ENCODE measurements at regions not wholly inside any gene's neighbourhood (a gene's known extent, or its start where the extent isn't known, plus 50 kb on each side); places are given as distances from the start of the nearest gene placed in this dataset.

GRCh38 chr6:163637524-163637923, 223.0 kb downstream of the QKI start:
- no peak for DNase-seq (ENCODE audit: low spot score)
- H3K4me3 Mint-ChIP-seq (ENCODE audit: unreplicated experiment): no peak overlapping the region
- peaks cover 3% of the 10 kb centered on the region for H3K9me3 Mint-ChIP-seq (ENCODE audit: low read depth)
- no peak overlapping the region for H3K27ac Mint-ChIP-seq (ENCODE audit: unreplicated experiment)
- H3K36me3 Mint-ChIP-seq (ENCODE audit: low read depth): no peaks in the 10 kb centered on the region
- no peaks in the 10 kb centered on the region for H3K27me3 Mint-ChIP-seq (ENCODE audit: low read depth)
- H3K4me1 Mint-ChIP-seq (ENCODE audit: low read depth): no peaks in the 10 kb centered on the region
- TF ChIP-seq CTCF (IDR thresholded peaks at IDR 0.05): no peak

GRCh38 chr6:163635731-163636364, 221.3 kb downstream of the QKI start:
- TF ChIP-seq CTCF (IDR thresholded peaks at IDR 0.05): no peak
- H3K4me3 Mint-ChIP-seq (ENCODE audit: unreplicated experiment): no peak overlapping the region
- peaks cover 3% of the 10 kb centered on the region for H3K9me3 Mint-ChIP-seq (ENCODE audit: low read depth)
- H3K27me3 Mint-ChIP-seq (ENCODE audit: low read depth): no peaks in the 10 kb centered on the region
- no peak overlapping the region for H3K27ac Mint-ChIP-seq (ENCODE audit: unreplicated experiment)
- no peaks in the 10 kb centered on the region for H3K4me1 Mint-ChIP-seq (ENCODE audit: low read depth)
- no peaks in the 10 kb centered on the region for H3K36me3 Mint-ChIP-seq (ENCODE audit: low read depth)
- DNase-seq (ENCODE audit: low spot score): no peak

GRCh38 chr6:163635315-163635714, 220.8 kb downstream of the QKI start:
- no peaks in the 10 kb centered on the region for H3K4me1 Mint-ChIP-seq (ENCODE audit: low read depth)
- DNase-seq (ENCODE audit: low spot score): no peak
- no peaks in the 10 kb centered on the region for H3K36me3 Mint-ChIP-seq (ENCODE audit: low read depth)
- H3K9me3 Mint-ChIP-seq (ENCODE audit: low read depth): peaks cover 3% of the 10 kb centered on the region
- no peak for TF ChIP-seq CTCF (IDR thresholded peaks at IDR 0.05)
- no peaks in the 10 kb centered on the region for H3K27me3 Mint-ChIP-seq (ENCODE audit: low read depth)
- H3K27ac Mint-ChIP-seq (ENCODE audit: unreplicated experiment): no peak overlapping the region
- no peak overlapping the region for H3K4me3 Mint-ChIP-seq (ENCODE audit: unreplicated experiment)

- peaks cover 3% of the 10 kb centered on the region for H3K36me3 Mint-ChIP-seq (ENCODE audit: low read depth)
- no peak for DNase-seq (ENCODE audit: low spot score)
- H3K27ac Mint-ChIP-seq (ENCODE audit: unreplicated experiment): no peak overlapping the region
- H3K4me3 Mint-ChIP-seq (ENCODE audit: unreplicated experiment): no peak overlapping the region
- no peaks in the 10 kb centered on the region for H3K27me3 Mint-ChIP-seq (ENCODE audit: low read depth)
- no peak for TF ChIP-seq CTCF (IDR thresholded peaks at IDR 0.05)
- H3K4me1 Mint-ChIP-seq (ENCODE audit: low read depth): no peaks in the 10 kb centered on the region
- peaks cover 7% of the 10 kb centered on the region for H3K9me3 Mint-ChIP-seq (ENCODE audit: low read depth)
Measured at GRCh38 chr6:163634211-163635171, 220.0 kb downstream of the QKI start.

- no peak for DNase-seq (ENCODE audit: low spot score)
- H3K27me3 Mint-ChIP-seq (ENCODE audit: low read depth): no peaks in the 10 kb centered on the region
- no peak overlapping the region for H3K4me3 Mint-ChIP-seq (ENCODE audit: unreplicated experiment)
- TF ChIP-seq CTCF (IDR thresholded peaks at IDR 0.05): no peak
- peaks cover 3% of the 10 kb centered on the region for H3K36me3 Mint-ChIP-seq (ENCODE audit: low read depth)
- peaks cover 11% of the 10 kb centered on the region for H3K9me3 Mint-ChIP-seq (ENCODE audit: low read depth)
- peaks cover 14% of the 10 kb centered on the region for H3K4me1 Mint-ChIP-seq (ENCODE audit: low read depth)
- no peak overlapping the region for H3K27ac Mint-ChIP-seq (ENCODE audit: unreplicated experiment)
Measured at GRCh38 chr6:163630991-163631390, 216.5 kb downstream of the QKI start.
